K562 (cell line): ENCODE measurements at regions not wholly inside any gene's neighbourhood (a gene's known extent, or its start where the extent isn't known, plus 50 kb on each side); places are given as distances from the start of the nearest gene placed in this dataset.

ENCODE experiments used
- ATAC-seq: fragments of 200-7000 bp; cut with Tn5 transposase; 3 replicates; pipeline ENCODE4 v1.9.1; 2020; ENCODE audit warnings: moderate library complexity
- BruUV-seq: library from RNA; stranded (reverse); fragments of 400-500 nt; replicated peaks from 2 replicates; lab custom pipeline; 2021; lab: Mats Ljungman, UMichigan
- CTCF ChIA-PET: fragments of 300-600 bp; formaldehyde crosslinking; extraction: SDS; loops from one replicate; lab custom pipeline; 2021; ENCODE audit warnings: low intra/inter-chr PET ratio; lab: Yijun Ruan, JAX
- POLR2A ChIA-PET: fragments of 300-600, 350-650 bp; sonication (Branson Sonifier 250); formaldehyde crosslinking; extraction: SDS; loops from one replicate; lab custom pipeline; 2021; ENCODE audit warnings: antibody characterized with exemption, inconsistent platforms; lab: Yijun Ruan, JAX
- DNase-seq, 4 experiments: peaks; one replicate each; pipeline versions ENCODE4 v3.0.0 to v3.0.0-alpha.2; 2011 to 2018; ENCODE audit warnings: low spot score in 3 of 4, mixed read lengths in 3 of 4; ENCODE audit errors: extremely low read depth in 1 of 4
- FAIRE-seq: peaks from 2 replicates; lab custom pipeline; 2011; peaks lifted over from hg19 to GRCh38; lab: Jason Lieb, UNC
- H2AFZ ChIP-seq: 2 replicates; pipeline ENCODE4 v1.6.0; 2011; ENCODE audit warnings: low read depth, low read length, control low read depth, inconsistent platforms
- H3K27ac ChIP-seq: fragments of 200-600 bp; 3 replicates; pipeline ENCODE4 v1.8.0; 2011; ENCODE audit warnings: low read depth, mild to moderate bottlenecking, control low read depth, inconsistent platforms, low read length, moderate library complexity, mixed read lengths; ENCODE audit errors: extremely low read depth
- H3K27me3 ChIP-seq, 2 experiments: fragments of 300-600 bp in 1 of 2; 2 replicates in 1 of 2; 3 replicates in 1 of 2; pipeline versions ENCODE4 v1.6.0 to v1.8.0; 2011; ENCODE audit warnings: inconsistent platforms in 2 of 2, low read length in 2 of 2, mild to moderate bottlenecking in 1 of 2, mixed read lengths in 1 of 2, moderate library complexity in 1 of 2; ENCODE audit not compliant: control insufficient read depth in 2 of 2, insufficient read depth in 2 of 2
- H3K36me3 ChIP-seq: fragments of 300-600 bp; 3 replicates; pipeline ENCODE4 v1.8.0; 2011; ENCODE audit warnings: mild to moderate bottlenecking, low read length, inconsistent platforms; ENCODE audit not compliant: control insufficient read depth, insufficient read depth
- H3K4me1 ChIP-seq, 2 experiments: fragments of 200-600 bp in 1 of 2; replicated peaks in 1 of 2; 2 replicates in 1 of 2; 3 replicates in 1 of 2; pipeline versions ENCODE4 v1.5.1 to v1.8.0; 2011; ENCODE audit warnings: inconsistent platforms in 2 of 2, low read length in 2 of 2, mild to moderate bottlenecking in 1 of 2, mixed read lengths in 1 of 2, moderate library complexity in 1 of 2; ENCODE audit not compliant: control insufficient read depth in 2 of 2, insufficient read depth in 2 of 2
- H3K4me2 ChIP-seq: 2 replicates; pipeline ENCODE4 v1.6.1; 2011; ENCODE audit warnings: low read length, control low read depth, inconsistent platforms, mixed read lengths; ENCODE audit not compliant: insufficient read depth
- H3K4me3 ChIP-seq: fragments of 200-600 bp; sonication (generic), shearing (Covaris generic); 2 replicates; pipeline ENCODE4 v1.5.1; 2016; ENCODE audit warnings: control low read depth, inconsistent platforms
- H3K79me2 ChIP-seq: fragments of 200-600 bp; 3 replicates; pipeline ENCODE4 v1.8.0; 2011; ENCODE audit warnings: low read length, inconsistent platforms; ENCODE audit not compliant: control insufficient read depth, insufficient read depth
- H3K9ac ChIP-seq, 2 experiments: 2 replicates each; pipeline versions ENCODE4 v1.6.0 to v1.6.1; 2011; ENCODE audit warnings: low read depth in 2 of 2, low read length in 2 of 2, control low read depth in 1 of 2, inconsistent platforms in 1 of 2, mild to moderate bottlenecking in 1 of 2, mixed read lengths in 1 of 2; ENCODE audit not compliant: insufficient read depth in 1 of 2
- H3K9me1 ChIP-seq: one replicate; pipeline ENCODE4 v1.6.0; 2011; ENCODE audit warnings: inconsistent platforms, mild to moderate bottlenecking, low read length, moderate library complexity; ENCODE audit not compliant: control insufficient read depth, insufficient read depth
- H3K9me3 ChIP-seq: replicated peaks from 2 replicates; pipeline ENCODE4 v1.5.1; 2011; ENCODE audit warnings: low read depth, low read length, inconsistent platforms; ENCODE audit not compliant: control insufficient read depth, insufficient read depth
- H4K20me1 ChIP-seq: replicated peaks from 2 replicates; pipeline ENCODE4 v1.6.1; 2011; ENCODE audit warnings: low read length, inconsistent platforms, mixed read lengths; ENCODE audit not compliant: control insufficient read depth, insufficient read depth
- ETV5 ChIP-seq: sonication (generic); formaldehyde crosslinking; IDR thresholded peaks from 2 replicates; pipeline ENCODE4 v1.4.0; 2020; ENCODE audit warnings: low read depth, mild to moderate bottlenecking, missing genetic modification reagents
- KDM4B ChIP-seq, 2 experiments: fragments of 450-650 bp in 1 of 2; sonication (generic) in 1 of 2; IDR thresholded peaks; 2 replicates each; pipeline ENCODE4 v1.6.1; 2016 to 2017; ENCODE audit warnings: borderline replicate concordance in 2 of 2, antibody characterized with exemption in 1 of 2, low read depth in 1 of 2, mild to moderate bottlenecking in 1 of 2
- LEF1 ChIP-seq: fragments of 450-650 bp; IDR thresholded peaks from 2 replicates; pipeline ENCODE4 v1.6.1; 2016; ENCODE audit warnings: mild to moderate bottlenecking
- PHF20 ChIP-seq: fragments of 450-650 bp; IDR thresholded peaks from 2 replicates; pipeline ENCODE4 v1.6.1; 2018; ENCODE audit not compliant: partially characterized antibody
- ZNF778 ChIP-seq: fragments of 450-650 bp; formaldehyde crosslinking; IDR thresholded peaks from 2 replicates; pipeline ENCODE4 v1.4.0; 2020; ENCODE audit warnings: mild to moderate bottlenecking, moderate library complexity
- WGBS: fragments of 100-300 bp; shearing (Covaris generic); methylation state at CpG from one replicate; pipeline ENCODE4 v1.1.6; 2016; ENCODE audit warnings: low coverage, mixed read lengths; ENCODE audit not compliant: insufficient coverage; ENCODE audit errors: missing lambda C conversion rate; 5-methylcytosine and 5-hydroxymethylcytosine counted together
- in situ Hi-C: fragments of 300-500 bp; cut with MboI; formaldehyde crosslinking; loops from 4 replicates; pipeline ENCODE4 v1.15.0; 2018; ENCODE audit warnings: inconsistent platforms, mixed read lengths
- intact Hi-C: fragments of 100-400 bp; cut with micrococcal nuclease; formaldehyde crosslinking; loops from 2 replicates; pipeline ENCODE4 v1.14.2; 2022
- TF ChIP-seq, protein P1 (sequence below): sonication (generic); formaldehyde crosslinking; IDR thresholded peaks from 2 replicates; pipeline ENCODE4 v1.8.1; 2023; ENCODE audit warnings: mild to moderate bottlenecking, missing genetic modification reagents, moderate library complexity
- TF ChIP-seq, protein P2 (sequence below): fragments of 250-450 bp; sonication (Bioruptor Pico); IDR thresholded peaks from 2 replicates; pipeline ENCODE4 v1.8.0; 2021; ENCODE audit warnings: mild to moderate bottlenecking, moderate library complexity
- TF ChIP-seq, protein P3 (sequence below): IDR thresholded peaks from 2 replicates; pipeline ENCODE4 v1.6.1; 2011; ENCODE audit warnings: borderline replicate concordance, low read depth, mild to moderate bottlenecking, moderate library complexity, low read length; ENCODE audit not compliant: insufficient read depth, poor library complexity, severe bottlenecking
- TF ChIP-seq, protein P4 (sequence below): fragments of 450-650 bp; formaldehyde crosslinking; IDR thresholded peaks from 2 replicates; pipeline ENCODE4 v1.4.0; 2022; ENCODE audit warnings: missing genetic modification characterization

DNA sequence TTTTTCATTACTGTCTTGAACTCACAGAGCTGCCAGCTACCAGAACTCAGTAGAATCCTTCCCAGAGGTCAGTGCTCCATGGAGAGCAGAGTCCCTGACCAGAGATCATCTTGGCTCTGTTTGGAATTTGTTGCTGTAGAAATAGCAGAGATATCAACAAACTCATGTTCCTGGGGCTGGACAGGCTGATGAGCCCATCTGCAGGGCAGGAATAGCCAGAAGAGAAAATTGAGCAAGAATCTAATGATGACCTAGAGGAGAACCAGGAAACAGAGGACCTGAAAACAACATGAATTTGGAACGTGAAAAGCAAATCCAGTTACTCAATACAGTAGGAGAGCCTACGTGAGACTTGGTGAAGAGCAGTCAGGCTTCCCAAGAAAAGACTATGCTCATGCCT is 437.8 kb downstream of the PLK2 start:
- in situ Hi-C loops (no loop called here), intact Hi-C loops (no loop called here)
- Histone ChIP-seq H3K79me2 (no peaks in the 10 kb centered on the region), H3K9me1 (no peaks in the 10 kb centered on the region), H3K27me3 (no peaks in the 10 kb centered on the region), H3K9ac (no peak overlapping the region), H3K4me1 (peaks cover 0 to 3% of the 10 kb centered on the region in 2 experiments; a peak in 2 of 5 replicates), H3K36me3 (no peaks in the 10 kb centered on the region), H3K9me3 (no peaks in the 10 kb centered on the region; the same call in none of the 2 replicates), H3K4me2 (no peak overlapping the region), H2AFZ (peak overlapping the region; percentile 67; the same call in 1 of the 2 replicates), H4K20me1 (no peaks in the 10 kb centered on the region), H3K4me3 (no peak overlapping the region), H3K27ac (no peak overlapping the region)
- no peak for TF ChIP-seq ZNF778 (CRISPR knock-in tag)
- ATAC-seq (no peak), DNase-seq (no peak), FAIRE-seq (no peak)
- no TSS peak for BruUV-seq
- POLR2A ChIA-PET = interaction anchor here (0.6 kb wide), 1 partner anchor 99 kb away, joined by 3 read pairs; no protein-coding TSS in a partner anchor
- WGBS = 7% methylated on average over 2 of the region's 2 CpGs
- CTCF ChIA-PET = no interaction called here

DNA sequence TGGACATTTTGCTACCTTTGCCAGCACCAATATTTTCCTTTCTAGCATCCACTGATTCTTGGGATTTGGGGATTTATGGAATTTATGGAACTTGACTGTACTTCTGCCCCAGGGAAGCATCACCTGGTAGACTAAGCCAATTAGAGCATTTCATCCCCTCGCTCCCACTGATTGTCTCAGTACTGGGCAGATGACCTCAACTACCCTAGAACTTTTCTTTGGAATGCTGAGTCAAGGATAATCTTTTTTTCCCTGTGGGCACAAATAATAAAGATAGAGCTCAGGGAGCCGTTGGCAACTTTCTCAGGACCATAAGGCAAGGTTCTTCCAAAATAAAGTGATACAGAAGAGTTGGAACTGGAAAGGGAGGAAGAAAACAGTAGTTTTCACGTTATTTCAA is 438.4 kb downstream of the PLK2 start:
- no peak overlapping the region for H3K27ac ChIP-seq
- no peak for DNase-seq
- H3K4me1 ChIP-seq = peaks cover 0 to 3% of the 10 kb centered on the region in 2 experiments; a peak in 2 of 5 replicates
- no peaks in the 10 kb centered on the region for H3K9me1 ChIP-seq
- no TSS peak for BruUV-seq
- no peak overlapping the region for H2AFZ ChIP-seq
- H3K9ac ChIP-seq = no peak overlapping the region
- H3K36me3 ChIP-seq = no peaks in the 10 kb centered on the region
- H3K9me3 ChIP-seq = no peaks in the 10 kb centered on the region; the same call in none of the 2 replicates
- H3K4me2 ChIP-seq = no peak overlapping the region
- intact Hi-C loops = no loop called here
- no peak for ATAC-seq
- no peak for FAIRE-seq
- CTCF ChIA-PET = no interaction called here
- no peaks in the 10 kb centered on the region for H3K79me2 ChIP-seq
- H3K4me3 ChIP-seq = no peak overlapping the region
- in situ Hi-C loops = no loop called here
- no peaks in the 10 kb centered on the region for H4K20me1 ChIP-seq
- POLR2A ChIA-PET = interaction anchor here (0.6 kb wide), 1 partner anchor 100 kb away, joined by 3 read pairs; no protein-coding TSS in a partner anchor
- WGBS = 21% methylated on average over 3 of the region's 3 CpGs
- H3K27me3 ChIP-seq = no peaks in the 10 kb centered on the region
- no peak for TF ChIP-seq PHF20
- TF ChIP-seq, protein P1, sequence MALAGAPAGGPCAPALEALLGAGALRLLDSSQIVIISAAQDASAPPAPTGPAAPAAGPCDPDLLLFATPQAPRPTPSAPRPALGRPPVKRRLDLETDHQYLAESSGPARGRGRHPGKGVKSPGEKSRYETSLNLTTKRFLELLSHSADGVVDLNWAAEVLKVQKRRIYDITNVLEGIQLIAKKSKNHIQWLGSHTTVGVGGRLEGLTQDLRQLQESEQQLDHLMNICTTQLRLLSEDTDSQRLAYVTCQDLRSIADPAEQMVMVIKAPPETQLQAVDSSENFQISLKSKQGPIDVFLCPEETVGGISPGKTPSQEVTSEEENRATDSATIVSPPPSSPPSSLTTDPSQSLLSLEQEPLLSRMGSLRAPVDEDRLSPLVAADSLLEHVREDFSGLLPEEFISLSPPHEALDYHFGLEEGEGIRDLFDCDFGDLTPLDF (CRISPR knock-in tag) = no peak
- TF ChIP-seq, protein P2, sequence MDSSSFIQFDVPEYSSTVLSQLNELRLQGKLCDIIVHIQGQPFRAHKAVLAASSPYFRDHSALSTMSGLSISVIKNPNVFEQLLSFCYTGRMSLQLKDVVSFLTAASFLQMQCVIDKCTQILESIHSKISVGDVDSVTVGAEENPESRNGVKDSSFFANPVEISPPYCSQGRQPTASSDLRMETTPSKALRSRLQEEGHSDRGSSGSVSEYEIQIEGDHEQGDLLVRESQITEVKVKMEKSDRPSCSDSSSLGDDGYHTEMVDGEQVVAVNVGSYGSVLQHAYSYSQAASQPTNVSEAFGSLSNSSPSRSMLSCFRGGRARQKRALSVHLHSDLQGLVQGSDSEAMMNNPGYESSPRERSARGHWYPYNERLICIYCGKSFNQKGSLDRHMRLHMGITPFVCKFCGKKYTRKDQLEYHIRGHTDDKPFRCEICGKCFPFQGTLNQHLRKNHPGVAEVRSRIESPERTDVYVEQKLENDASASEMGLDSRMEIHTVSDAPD = no peak
- no peak for TF ChIP-seq KDM4B (IDR thresholded peaks at IDR 0.05; ENCODE audit: borderline replicate concordance in 2 of 2, low read depth in 1 of 2)
- TF ChIP-seq, protein P3, sequence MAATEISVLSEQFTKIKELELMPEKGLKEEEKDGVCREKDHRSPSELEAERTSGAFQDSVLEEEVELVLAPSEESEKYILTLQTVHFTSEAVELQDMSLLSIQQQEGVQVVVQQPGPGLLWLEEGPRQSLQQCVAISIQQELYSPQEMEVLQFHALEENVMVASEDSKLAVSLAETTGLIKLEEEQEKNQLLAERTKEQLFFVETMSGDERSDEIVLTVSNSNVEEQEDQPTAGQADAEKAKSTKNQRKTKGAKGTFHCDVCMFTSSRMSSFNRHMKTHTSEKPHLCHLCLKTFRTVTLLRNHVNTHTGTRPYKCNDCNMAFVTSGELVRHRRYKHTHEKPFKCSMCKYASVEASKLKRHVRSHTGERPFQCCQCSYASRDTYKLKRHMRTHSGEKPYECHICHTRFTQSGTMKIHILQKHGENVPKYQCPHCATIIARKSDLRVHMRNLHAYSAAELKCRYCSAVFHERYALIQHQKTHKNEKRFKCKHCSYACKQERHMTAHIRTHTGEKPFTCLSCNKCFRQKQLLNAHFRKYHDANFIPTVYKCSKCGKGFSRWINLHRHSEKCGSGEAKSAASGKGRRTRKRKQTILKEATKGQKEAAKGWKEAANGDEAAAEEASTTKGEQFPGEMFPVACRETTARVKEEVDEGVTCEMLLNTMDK = no peak
- TF ChIP-seq ETV5 (CRISPR knock-in tag) = no peak
- TF ChIP-seq LEF1 = no peak
- TF ChIP-seq, protein P4, sequence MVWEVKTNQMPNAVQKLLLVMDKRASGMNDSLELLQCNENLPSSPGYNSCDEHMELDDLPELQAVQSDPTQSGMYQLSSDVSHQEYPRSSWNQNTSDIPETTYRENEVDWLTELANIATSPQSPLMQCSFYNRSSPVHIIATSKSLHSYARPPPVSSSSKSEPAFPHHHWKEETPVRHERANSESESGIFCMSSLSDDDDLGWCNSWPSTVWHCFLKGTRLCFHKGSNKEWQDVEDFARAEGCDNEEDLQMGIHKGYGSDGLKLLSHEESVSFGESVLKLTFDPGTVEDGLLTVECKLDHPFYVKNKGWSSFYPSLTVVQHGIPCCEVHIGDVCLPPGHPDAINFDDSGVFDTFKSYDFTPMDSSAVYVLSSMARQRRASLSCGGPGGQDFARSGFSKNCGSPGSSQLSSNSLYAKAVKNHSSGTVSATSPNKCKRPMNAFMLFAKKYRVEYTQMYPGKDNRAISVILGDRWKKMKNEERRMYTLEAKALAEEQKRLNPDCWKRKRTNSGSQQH (CRISPR knock-in tag) = no peak
